ENCODE measurements at regions not wholly inside any gene's neighbourhood (a gene's known extent, or its start where the extent isn't known, plus 50 kb on each side); places are given as distances from the start of the nearest gene placed in this dataset.

GRCh38 chr12:17342381-17342961 is 736.5 kb upstream of the LMO3 start:
- no peak for TF ChIP-seq CTCF (conservative IDR thresholded peaks at IDR 0.05; ENCODE audit: low read length)
- TF ChIP-seq EZH2phosphoT487 (IDR thresholded peaks at IDR 0.05; ENCODE audit: borderline replicate concordance, low read depth, low read length), result no peak
